BLaER1 treated with 17β-estradiol and CSF1 and Interleukin-3, amounts not matched to agents 10 nM and 100 nM (cell line): ENCODE measurements at regions not wholly inside any gene's neighbourhood (a gene's known extent, or its start where the extent isn't known, plus 50 kb on each side); places are given as distances from the start of the nearest gene placed in this dataset.
"Not testable (repeated sequence)": the region's sequence is repeated elsewhere in the genome, so short reads cannot be mapped to it uniquely, and the experiment has no call there.

Source experiments
- H3K27ac ChIP-seq, 11 experiments: shearing (Covaris generic); formaldehyde crosslinking; 2 replicates each; pipeline ENCODE4 v1.8.1; 2022
- H3K27me3 ChIP-seq, 11 experiments: shearing (Covaris generic); formaldehyde crosslinking; 2 replicates each; pipeline ENCODE4 v1.8.1; 2022
- H3K36me3 ChIP-seq, 11 experiments: shearing (Covaris generic); formaldehyde crosslinking; 2 replicates each; pipeline ENCODE4 v1.8.1; 2022
- H3K4me1 ChIP-seq, 10 experiments: shearing (Covaris generic); formaldehyde crosslinking; 2 replicates each; pipeline ENCODE4 v1.8.1; 2022
- H3K4me2 ChIP-seq, 11 experiments: shearing (Covaris generic); formaldehyde crosslinking; 2 replicates each; pipeline ENCODE4 v1.8.1; 2022
- H3K4me3 ChIP-seq, 10 experiments: shearing (Covaris generic); formaldehyde crosslinking; 2 replicates each; pipeline ENCODE4 v1.8.1; 2022
- H3K9ac ChIP-seq, 11 experiments: shearing (Covaris generic); formaldehyde crosslinking; 2 replicates each; pipeline ENCODE4 v1.8.1; 2022
- H3K9me3 ChIP-seq, 11 experiments: shearing (Covaris generic); formaldehyde crosslinking; replicated peaks in 1 of 11; 2 replicates each; pipeline ENCODE4 v1.8.1; 2022
- H4K20me1 ChIP-seq, 11 experiments: shearing (Covaris generic); formaldehyde crosslinking; 2 replicates each; pipeline ENCODE4 v1.8.1; 2022
- Cebpa-rat ChIP-seq, 11 experiments: shearing (Covaris generic); IDR thresholded peaks; 2 replicates each; pipeline ENCODE4 v1.8.1; 2022

- Histone ChIP-seq H4K20me1 (no peaks in the 10 kb centered on the region), H3K27ac (no peak overlapping the region), H3K27me3 (no peaks in the 10 kb centered on the region), H3K9me3 (no peaks in the 10 kb centered on the region), H3K4me2 (no peak overlapping the region), H3K9ac (no peak overlapping the region), H3K36me3 (no peaks in the 10 kb centered on the region), H3K4me3 (no peak overlapping the region), H3K4me1 (peaks cover 0 to 3% (median 0%) of the 10 kb centered on the region in 10 experiments; a peak in 1 of 20 replicates)
- no peak for TF ChIP-seq Cebpa-rat (IDR thresholded peaks at IDR 0.05)
Observed at GRCh38 chr1:96598416-96599168, 123.0 kb upstream of the PTBP2 start.

- H3K27ac ChIP-seq, H3K27me3 ChIP-seq, H3K9ac ChIP-seq, H3K9me3 ChIP-seq, H3K4me3 ChIP-seq, H3K4me2 ChIP-seq, H3K4me1 ChIP-seq, H4K20me1 ChIP-seq, H3K36me3 ChIP-seq: not testable (repeated sequence)
Observed at GRCh38 chr1:96604620-96605019, 117.0 kb upstream of the PTBP2 start.

GRCh38 chr1:96617375-96617774, 104.2 kb upstream of the PTBP2 start:
- H3K9ac ChIP-seq, H3K4me2 ChIP-seq: not testable (repeated sequence)

GRCh38 chr1:96632045-96632664, 89.4 kb upstream of the PTBP2 start:
- H3K9ac ChIP-seq, result no peak overlapping the region
- H3K4me1 ChIP-seq, result no peaks in the 10 kb centered on the region
- H3K4me3 ChIP-seq, result no peak overlapping the region
- H4K20me1 ChIP-seq, result no peaks in the 10 kb centered on the region
- no peaks in the 10 kb centered on the region for H3K27me3 ChIP-seq
- no peak overlapping the region for H3K27ac ChIP-seq
- H3K36me3 ChIP-seq, result no peaks in the 10 kb centered on the region
- no peaks in the 10 kb centered on the region for H3K9me3 ChIP-seq
- TF ChIP-seq Cebpa-rat (IDR thresholded peaks at IDR 0.05), result no peak
- H3K4me2 ChIP-seq, result no peak overlapping the region

More at GRCh38 chr1:96617375-96617774, 104.2 kb upstream of the PTBP2 start:
- not testable (repeated sequence) for H3K36me3 ChIP-seq, H3K27ac ChIP-seq, H3K4me3 ChIP-seq, H3K4me1 ChIP-seq, H3K27me3 ChIP-seq, H4K20me1 ChIP-seq
- peaks cover 0 to 14% (median 4%) of the 10 kb centered on the region in 11 experiments; a peak in 5 of 22 replicates for H3K9me3 ChIP-seq

- no peak overlapping the region for H3K4me2 ChIP-seq
- H3K4me1 ChIP-seq, result no peaks in the 10 kb centered on the region
- no peak overlapping the region for H3K9ac ChIP-seq
- H3K36me3 ChIP-seq, result no peaks in the 10 kb centered on the region
- H3K4me3 ChIP-seq, result no peak overlapping the region
- H4K20me1 ChIP-seq, result no peaks in the 10 kb centered on the region
- no peaks in the 10 kb centered on the region for H3K27me3 ChIP-seq
- no peak overlapping the region for H3K27ac ChIP-seq
- H3K9me3 ChIP-seq, result no peaks in the 10 kb centered on the region
- no peak for TF ChIP-seq Cebpa-rat (IDR thresholded peaks at IDR 0.05)
Observed at GRCh38 chr1:96633695-96634094, 87.9 kb upstream of the PTBP2 start.

GRCh38 chr1:96634883-96635282, 86.7 kb upstream of the PTBP2 start:
- Histone ChIP-seq H3K9me3 (no peaks in the 10 kb centered on the region), H3K27ac (no peak overlapping the region), H3K4me1 (no peaks in the 10 kb centered on the region), H3K4me2 (no peak overlapping the region), H3K9ac (no peak overlapping the region), H3K4me3 (no peak overlapping the region), H3K27me3 (no peaks in the 10 kb centered on the region), H3K36me3 (no peaks in the 10 kb centered on the region), H4K20me1 (no peaks in the 10 kb centered on the region)
- TF ChIP-seq Cebpa-rat (IDR thresholded peaks at IDR 0.05), result no peak

- TF ChIP-seq Cebpa-rat (IDR thresholded peaks at IDR 0.05), result no peak
- Histone ChIP-seq H3K27ac (no peak overlapping the region), H3K36me3 (no peaks in the 10 kb centered on the region), H3K4me3 (no peak overlapping the region), H3K4me1 (no peaks in the 10 kb centered on the region), H3K27me3 (no peaks in the 10 kb centered on the region), H3K9me3 (no peaks in the 10 kb centered on the region), H4K20me1 (no peaks in the 10 kb centered on the region), H3K9ac (no peak overlapping the region), H3K4me2 (no peak overlapping the region)
Observed at GRCh38 chr1:96641282-96641681, 80.3 kb upstream of the PTBP2 start.

GRCh38 chr1:96643519-96643918, 78.1 kb upstream of the PTBP2 start:
- no peaks in the 10 kb centered on the region for H4K20me1 ChIP-seq
- no peaks in the 10 kb centered on the region for H3K27me3 ChIP-seq
- no peak overlapping the region for H3K9ac ChIP-seq
- no peaks in the 10 kb centered on the region for H3K36me3 ChIP-seq
- H3K4me2 ChIP-seq, result no peak overlapping the region
- H3K4me1 ChIP-seq, result no peaks in the 10 kb centered on the region
- H3K27ac ChIP-seq, result no peak overlapping the region
- TF ChIP-seq Cebpa-rat (IDR thresholded peaks at IDR 0.05), result no peak
- H3K9me3 ChIP-seq, result no peaks in the 10 kb centered on the region
- no peak overlapping the region for H3K4me3 ChIP-seq

- H3K9me3 ChIP-seq, result no peaks in the 10 kb centered on the region
- no peaks in the 10 kb centered on the region for H3K4me1 ChIP-seq
- H3K9ac ChIP-seq, result no peak overlapping the region
- no peak overlapping the region for H3K4me2 ChIP-seq
- no peaks in the 10 kb centered on the region for H4K20me1 ChIP-seq
- no peak overlapping the region for H3K27ac ChIP-seq
- H3K36me3 ChIP-seq, result no peaks in the 10 kb centered on the region
- no peak overlapping the region for H3K4me3 ChIP-seq
- no peaks in the 10 kb centered on the region for H3K27me3 ChIP-seq
- no peak for TF ChIP-seq Cebpa-rat (IDR thresholded peaks at IDR 0.05)
Observed at GRCh38 chr1:96649301-96649700, 72.3 kb upstream of the PTBP2 start.

- Histone ChIP-seq H4K20me1 (no peaks in the 10 kb centered on the region), H3K9me3 (peaks cover 0 to 9% (median 0%) of the 10 kb centered on the region in 11 experiments; a peak in 1 of 22 replicates), H3K9ac (no peak overlapping the region), H3K27ac (no peak overlapping the region), H3K4me3 (no peak overlapping the region), H3K36me3 (no peaks in the 10 kb centered on the region), H3K27me3 (no peaks in the 10 kb centered on the region), H3K4me2 (no peak overlapping the region), H3K4me1 (no peaks in the 10 kb centered on the region)
- no peak for TF ChIP-seq Cebpa-rat (IDR thresholded peaks at IDR 0.05)
Observed at GRCh38 chr1:96651517-96651916, 70.1 kb upstream of the PTBP2 start.
